DOHH2 (cell line): ENCODE measurements at regions not wholly inside any gene's neighbourhood (a gene's known extent, or its start where the extent isn't known, plus 50 kb on each side); places are given as distances from the start of the nearest gene placed in this dataset.

Experiments
- CTCF ChIP-seq: fragments of 200-600 bp; sonication (generic); IDR thresholded peaks from one replicate; pipeline ENCODE4 v1.5.1; 2014; ENCODE audit warnings: antibody characterized with exemption, mild to moderate bottlenecking, low read depth, low read length; ENCODE audit not compliant: poor library complexity, severe bottlenecking
- EZH2phosphoT487 ChIP-seq: fragments of 200-600 bp; sonication (generic); IDR thresholded peaks from 2 replicates; pipeline ENCODE4 v1.6.1; 2017; ENCODE audit warnings: borderline replicate concordance, mild to moderate bottlenecking, antibody characterized with exemption, low read length, moderate library complexity, mixed read lengths

GRCh38 chr10:90179696-90180407, 478.5 kb downstream of the KIF20B start:
- TF ChIP-seq EZH2phosphoT487 (no peak), CTCF (no peak)
